H1 (cell line): ENCODE measurements at regions not wholly inside any gene's neighbourhood (a gene's known extent, or its start where the extent isn't known, plus 50 kb on each side); places are given as distances from the start of the nearest gene placed in this dataset.

ENCODE experiments used
- CTCF ChIA-PET: fragments of 300-600 bp; sonication (Branson Sonifier 250); formaldehyde crosslinking; loops from one replicate; lab custom pipeline; 2021; ENCODE audit not compliant: partially characterized antibody; lab: Charles Lee
- POLR2A ChIA-PET: fragments of 300-600 bp; sonication (Branson Sonifier 250); formaldehyde crosslinking; loops from one replicate; lab custom pipeline; 2021; ENCODE audit warnings: inconsistent platforms; ENCODE audit not compliant: partially characterized antibody; lab: Charles Lee
- DNase-seq, 2 experiments: peaks; one replicate each; pipeline versions ENCODE4 v3.0.0 to v3.0.0-alpha.2; 2010 to 2022; ENCODE audit warnings: low spot score in 2 of 2, low read depth in 1 of 2, mixed read lengths in 1 of 2
- FAIRE-seq: peaks from 2 replicates; lab custom pipeline; 2011; peaks lifted over from hg19 to GRCh38; lab: Jason Lieb, UNC
- H2AFZ ChIP-seq: 2 replicates; pipeline ENCODE4 v1.8.1; 2012; ENCODE audit warnings: low read length, inconsistent platforms
- H2AK5ac ChIP-seq: 2 replicates; pipeline ENCODE4 v1.6.1; 2013; ENCODE audit warnings: low read depth, low read length
- H2BK120ac ChIP-seq: replicated peaks from 2 replicates; pipeline ENCODE3; 2013; ENCODE audit warnings: low read depth, low read length, inconsistent platforms
- H2BK12ac ChIP-seq: 2 replicates; pipeline ENCODE4 v1.6.1; 2013; ENCODE audit warnings: low read depth, low read length
- H2BK15ac ChIP-seq: 2 replicates; pipeline ENCODE4 v1.6.1; 2013; ENCODE audit warnings: low read length
- H2BK20ac ChIP-seq: 2 replicates; pipeline ENCODE4 v1.6.1; 2013; ENCODE audit warnings: low read length
- H2BK5ac ChIP-seq: 2 replicates; pipeline ENCODE4 v1.6.1; 2013; ENCODE audit warnings: low read depth, low read length
- H3K14ac ChIP-seq: 2 replicates; pipeline ENCODE4 v1.6.1; 2013; ENCODE audit warnings: inconsistent platforms; ENCODE audit not compliant: insufficient read length
- H3K18ac ChIP-seq: 2 replicates; pipeline ENCODE4 v1.6.1; 2013; ENCODE audit warnings: low read length; ENCODE audit errors: extremely low read depth
- H3K23ac ChIP-seq: 2 replicates; pipeline ENCODE4 v1.6.1; 2013; ENCODE audit warnings: inconsistent platforms; ENCODE audit not compliant: insufficient read length
- H3K23me2 ChIP-seq: 2 replicates; pipeline ENCODE4 v1.6.1; 2013; ENCODE audit warnings: low read depth, low read length
- H3K27ac ChIP-seq: 2 replicates; pipeline ENCODE4 v1.6.1; 2011; ENCODE audit warnings: low read depth, low read length, inconsistent platforms
- H3K27me3 ChIP-seq, 4 experiments: replicated peaks in 1 of 4; 1 replicate in 1 of 4; 2 replicates in 3 of 4; pipeline versions ENCODE4 v1.6.1 to v1.8.1; 2011 to 2013; ENCODE audit warnings: low read length in 3 of 4, mild to moderate bottlenecking in 3 of 4, inconsistent platforms in 2 of 4, mixed read lengths in 2 of 4, moderate library complexity in 1 of 4; ENCODE audit not compliant: control insufficient read depth in 3 of 4, insufficient read depth in 3 of 4; ENCODE audit errors: extremely low read depth in 1 of 4
- H3K36me3 ChIP-seq, 4 experiments: 2 replicates each; pipeline versions ENCODE4 v1.6.1 to v1.8.1; 2011 to 2013; ENCODE audit warnings: mild to moderate bottlenecking in 4 of 4, low read length in 3 of 4, moderate library complexity in 2 of 4, control low read depth in 1 of 4, inconsistent platforms in 1 of 4; ENCODE audit not compliant: insufficient read depth in 4 of 4, control insufficient read depth in 2 of 4
- H3K4ac ChIP-seq: replicated peaks from 2 replicates; pipeline ENCODE3; 2013; ENCODE audit warnings: low read length, low read depth, mixed read lengths, inconsistent platforms; ENCODE audit not compliant: insufficient read length
- H3K4me1 ChIP-seq, 4 experiments: replicated peaks in 1 of 4; 1 replicate in 1 of 4; 2 replicates in 3 of 4; pipeline versions ENCODE4 v1.6.1 to v1.8.1; 2011 to 2013; ENCODE audit warnings: low read length in 3 of 4, inconsistent platforms in 2 of 4, mixed read lengths in 1 of 4; ENCODE audit not compliant: insufficient read depth in 4 of 4, control insufficient read depth in 3 of 4
- H3K4me2 ChIP-seq, 2 experiments: 2 replicates each; pipeline versions ENCODE4 v1.6.1 to v1.8.1; 2011 to 2013; ENCODE audit warnings: low read depth in 2 of 2, low read length in 2 of 2, control low read depth in 1 of 2, inconsistent platforms in 1 of 2, mild to moderate bottlenecking in 1 of 2; ENCODE audit not compliant: insufficient read depth in 1 of 2
- H3K4me3 ChIP-seq, 4 experiments: fragments of 200-600, 300-600 bp in 1 of 4; sonication (generic), shearing (Covaris generic), sonication (Bioruptor Twin) in 1 of 4; 2 replicates each; pipeline versions ENCODE4 v1.5.1 to v1.8.1; 2011 to 2016; ENCODE audit warnings: low read length in 4 of 4, low read depth in 3 of 4, control low read depth in 2 of 4, inconsistent platforms in 2 of 4, mild to moderate bottlenecking in 2 of 4, mixed read lengths in 1 of 4, moderate library complexity in 1 of 4; ENCODE audit not compliant: insufficient read depth in 2 of 4; ENCODE audit errors: extremely low read depth in 1 of 4
- H3K56ac ChIP-seq: replicated peaks from 2 replicates; pipeline ENCODE3; 2013; ENCODE audit warnings: low read depth, mild to moderate bottlenecking, mixed read lengths, low read length, inconsistent platforms; ENCODE audit not compliant: insufficient read length
- H3K79me1 ChIP-seq: 2 replicates; pipeline ENCODE4 v1.6.1; 2013; ENCODE audit warnings: low read depth, low read length, control low read depth
- H3K79me2 ChIP-seq, 2 experiments: 2 replicates each; pipeline versions ENCODE4 v1.6.1 to v1.8.1; 2012 to 2013; ENCODE audit warnings: low read length in 2 of 2, mild to moderate bottlenecking in 2 of 2, inconsistent platforms in 1 of 2; ENCODE audit not compliant: insufficient read depth in 2 of 2, control insufficient read depth in 1 of 2
- H3K9ac ChIP-seq, 4 experiments: replicated peaks in 1 of 4; 1 replicate in 1 of 4; 2 replicates in 3 of 4; pipeline versions ENCODE4 v1.6.1 to v1.8.1; 2011 to 2013; ENCODE audit warnings: low read depth in 3 of 4, low read length in 3 of 4, control low read depth in 2 of 4, mild to moderate bottlenecking in 2 of 4, moderate library complexity in 2 of 4, inconsistent platforms in 1 of 4; ENCODE audit errors: extremely low read depth in 1 of 4
- H3K9me3 ChIP-seq, 2 experiments: 2 replicates each; pipeline versions ENCODE4 v1.6.1 to v1.8.1; 2012 to 2013; ENCODE audit warnings: mild to moderate bottlenecking in 2 of 2, moderate library complexity in 2 of 2, control low read depth in 1 of 2, inconsistent platforms in 1 of 2, low read depth in 1 of 2, low read length in 1 of 2, mixed read lengths in 1 of 2; ENCODE audit not compliant: insufficient read depth in 2 of 2
- H4K20me1 ChIP-seq, 2 experiments: replicated peaks in 1 of 2; 2 replicates each; pipeline versions ENCODE3 to v1.8.1; 2011 to 2013; ENCODE audit warnings: inconsistent platforms in 2 of 2, low read length in 2 of 2, mild to moderate bottlenecking in 1 of 2; ENCODE audit not compliant: insufficient read depth in 2 of 2, control insufficient read depth in 1 of 2
- H4K5ac ChIP-seq: 2 replicates; pipeline ENCODE4 v1.6.1; 2013; ENCODE audit warnings: low read length, low read depth, mixed read lengths, inconsistent platforms; ENCODE audit not compliant: insufficient read length
- H4K8ac ChIP-seq: 2 replicates; pipeline ENCODE4 v1.8.0; 2013; ENCODE audit warnings: mild to moderate bottlenecking, moderate library complexity, low read length, inconsistent platforms; ENCODE audit not compliant: insufficient read depth; ENCODE audit errors: extremely low read depth
- H4K91ac ChIP-seq: replicated peaks from 2 replicates; pipeline ENCODE3; 2013; ENCODE audit warnings: low read length, mixed read lengths, inconsistent platforms; ENCODE audit not compliant: insufficient read length
- CHD2 ChIP-seq: IDR thresholded peaks from 2 replicates; pipeline ENCODE4 v1.6.1; 2012; ENCODE audit warnings: low read length, improper control_type of control experiment
- CREB1 ChIP-seq: IDR thresholded peaks from 2 replicates; pipeline ENCODE4 v1.6.1; 2012; ENCODE audit warnings: inconsistent platforms
- WGBS, 2 experiments: shearing (Covaris generic) in 1 of 2; methylation state at CpG; one replicate each; pipeline versions ENCODE4 v1.1.6 to v1.1.7; 2013 to 2015; ENCODE audit warnings: low lambda C conversion rate in 2 of 2, mixed read lengths in 2 of 2, inconsistent platforms in 1 of 2, low coverage in 1 of 2, missing lambda C conversion rate in 1 of 2; ENCODE audit not compliant: insufficient replicate concordance in 2 of 2, insufficient coverage in 1 of 2, insufficient read length in 1 of 2; ENCODE audit errors: extremely low coverage in 1 of 2, missing lambda C conversion rate in 1 of 2; 5-methylcytosine and 5-hydroxymethylcytosine counted together

DNA sequence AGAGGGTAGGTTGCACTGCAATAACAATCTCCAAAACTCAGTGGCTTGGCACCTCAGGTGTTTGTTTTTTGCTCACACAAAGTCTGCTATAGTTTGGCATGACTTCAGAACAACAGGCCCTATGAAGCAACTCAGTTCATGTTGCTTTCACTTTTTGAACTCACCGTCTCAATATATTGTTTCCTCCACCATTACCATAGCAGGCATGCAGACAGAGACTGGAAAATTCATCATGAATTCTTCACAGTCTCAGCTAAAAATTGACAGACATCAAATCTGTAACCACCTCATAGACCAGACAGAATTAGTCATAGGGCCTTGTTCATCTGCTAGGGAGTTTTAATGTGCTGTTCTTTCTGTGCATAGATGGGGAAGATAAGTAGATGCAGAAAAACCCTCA, 161.4 kb upstream of the POU1F1 start:
- Histone ChIP-seq H2BK120ac (no peak overlapping the region), H3K79me2 (no peaks in the 10 kb centered on the region), H3K56ac (no peak overlapping the region), H3K9ac (no peak overlapping the region), H3K4me2 (no peak overlapping the region), H3K4ac (no peak overlapping the region), H4K91ac (no peak overlapping the region), H3K79me1 (no peaks in the 10 kb centered on the region), H3K4me1 (no peaks in the 10 kb centered on the region), H2BK15ac (no peak overlapping the region), H4K5ac (no peak overlapping the region), H3K14ac (no peak overlapping the region), H3K4me3 (no peak overlapping the region), H3K36me3 (no peaks in the 10 kb centered on the region), H3K27ac (no peak overlapping the region), H4K8ac (no peak overlapping the region), H3K18ac (no peak overlapping the region), H2AFZ (peak overlapping the region; percentile 23; the same call in 1 of the 2 replicates), H3K23me2 (no peaks in the 10 kb centered on the region), H2BK5ac (no peak overlapping the region), H2BK12ac (no peak overlapping the region), H2BK20ac (no peak overlapping the region), H3K23ac (no peak overlapping the region), H4K20me1 (no peaks in the 10 kb centered on the region), H2AK5ac (no peak overlapping the region), H3K27me3 (no peaks in the 10 kb centered on the region), H3K9me3 (no peaks in the 10 kb centered on the region)
- FAIRE-seq (no peak), DNase-seq (no peak)
- WGBS, 2 experiments: 95% methylated on average over 1 of the region's 1 CpG; no CpG with 5 or more reads in 1 of the 2 experiments
- ChIA-PET CTCF (no interaction called here), POLR2A (no interaction called here)
- no peak for TF ChIP-seq CREB1
- TF ChIP-seq CHD2: no peak
